Mesendoderm (in vitro differentiated cells): ENCODE measurements at regions not wholly inside any gene's neighbourhood (a gene's known extent, or its start where the extent isn't known, plus 50 kb on each side); places are given as distances from the start of the nearest gene placed in this dataset.
A peak's percentile ranks its signal among the peaks of the same experiment; 100 is the strongest.
"Not testable (repeated sequence)": the region's sequence is repeated elsewhere in the genome, so short reads cannot be mapped to it uniquely, and the experiment has no call there.

Source experiments
- DNase-seq: peaks from one replicate; pipeline ENCODE4 v3.0.0; 2013
- H2AK5ac ChIP-seq: 2 replicates; pipeline ENCODE4 v1.6.1; 2013; ENCODE audit warnings: low read length, inconsistent platforms
- H2BK120ac ChIP-seq: 2 replicates; pipeline ENCODE4 v1.6.1; 2013; ENCODE audit warnings: low read depth, mild to moderate bottlenecking, low read length, moderate library complexity, mixed read lengths
- H2BK15ac ChIP-seq: replicated peaks from 2 replicates; pipeline ENCODE4 v1.6.1; 2013; ENCODE audit warnings: low read depth, mild to moderate bottlenecking, moderate library complexity
- H2BK5ac ChIP-seq: 2 replicates; pipeline ENCODE4 v1.6.1; 2013; ENCODE audit warnings: low read length, inconsistent platforms
- H3K18ac ChIP-seq: 2 replicates; pipeline ENCODE4 v1.6.1; 2013; ENCODE audit warnings: mild to moderate bottlenecking, low read length, mixed read lengths
- H3K23ac ChIP-seq: one replicate; pipeline ENCODE4 v1.6.1; 2013; ENCODE audit warnings: low read length
- H3K27ac ChIP-seq: 2 replicates; pipeline ENCODE4 v1.5.1; 2013; ENCODE audit warnings: low read depth, mild to moderate bottlenecking, inconsistent platforms, low read length, moderate library complexity
- H3K27me3 ChIP-seq: 2 replicates; pipeline ENCODE4 v1.6.1; 2013; ENCODE audit warnings: low read length, control low read depth, mild to moderate bottlenecking, inconsistent platforms; ENCODE audit not compliant: insufficient read depth, poor library complexity
- H3K36me3 ChIP-seq: 2 replicates; pipeline ENCODE4 v1.6.1; 2013; ENCODE audit warnings: low read length, inconsistent platforms; ENCODE audit not compliant: control insufficient read depth, insufficient read depth
- H3K4ac ChIP-seq: one replicate; pipeline ENCODE4 v1.6.1; 2013; ENCODE audit warnings: low read depth, mild to moderate bottlenecking, low read length, moderate library complexity
- H3K4me1 ChIP-seq: 2 replicates; pipeline ENCODE4 v1.6.1; 2013; ENCODE audit warnings: low read depth, low read length, inconsistent platforms; ENCODE audit not compliant: control insufficient read depth
- H3K4me2 ChIP-seq: 2 replicates; pipeline ENCODE4 v1.6.1; 2013; ENCODE audit warnings: low read length
- H3K4me3 ChIP-seq: 2 replicates; pipeline ENCODE4 v1.5.1; 2013; ENCODE audit warnings: mild to moderate bottlenecking, low read length
- H3K56ac ChIP-seq: one replicate; pipeline ENCODE4 v1.6.1; 2013; ENCODE audit warnings: low read length
- H3K79me1 ChIP-seq: 2 replicates; pipeline ENCODE4 v1.6.1; 2013; ENCODE audit warnings: low read length, inconsistent platforms
- H3K79me2 ChIP-seq: 2 replicates; pipeline ENCODE4 v1.6.1; 2013; ENCODE audit warnings: mild to moderate bottlenecking, low read length; ENCODE audit not compliant: control insufficient read depth, insufficient read depth
- H3K9ac ChIP-seq: 2 replicates; pipeline ENCODE4 v1.6.1; 2013; ENCODE audit warnings: low read length, inconsistent platforms
- H4K5ac ChIP-seq: one replicate; pipeline ENCODE4 v1.6.1; 2013; ENCODE audit warnings: low read length
- H4K8ac ChIP-seq: one replicate; pipeline ENCODE4 v1.6.1; 2013; ENCODE audit warnings: low read depth, mild to moderate bottlenecking, control low read depth, low read length, moderate library complexity
- WGBS: extraction: QIAGEN DNeasy Blood & Tissue Kit; methylation state at CpG from one replicate; pipeline ENCODE4 v1.1.7; 2013; ENCODE audit warnings: low lambda C conversion rate, missing lambda C conversion rate; ENCODE audit not compliant: insufficient coverage; ENCODE audit errors: extremely low coverage; 5-methylcytosine and 5-hydroxymethylcytosine counted together

GRCh38 chr3:124075090-124075489, 83.2 kb upstream of the ROPN1 start:
- H2BK15ac ChIP-seq, H3K9ac ChIP-seq, H3K4me1 ChIP-seq, H2BK120ac ChIP-seq, H2BK5ac ChIP-seq, H3K4ac ChIP-seq, H4K8ac ChIP-seq, H2AK5ac ChIP-seq, H3K4me3 ChIP-seq, H3K36me3 ChIP-seq, H3K27ac ChIP-seq, H4K5ac ChIP-seq, H3K23ac ChIP-seq, H3K27me3 ChIP-seq, DNase-seq, H3K18ac ChIP-seq, H3K79me1 ChIP-seq, H3K56ac ChIP-seq, H3K79me2 ChIP-seq, H3K4me2 ChIP-seq: not testable (repeated sequence)
- WGBS: no CpG with 5 or more reads among the region's 3 CpGs

- no CpG with 5 or more reads among the region's 9 CpGs for WGBS
Observed at GRCh38 chr3:124075753-124076152, 83.8 kb upstream of the ROPN1 start.

GRCh38 chr3:124076235-124076634, 84.3 kb upstream of the ROPN1 start:
- no peaks in the 10 kb centered on the region for H3K27me3 ChIP-seq
- no peak overlapping the region for H3K9ac ChIP-seq
- H3K79me2 ChIP-seq: no peaks in the 10 kb centered on the region
- no peak overlapping the region for H3K4me2 ChIP-seq
- H2BK15ac ChIP-seq: no peak overlapping the region
- no peaks in the 10 kb centered on the region for H3K36me3 ChIP-seq
- no peaks in the 10 kb centered on the region for H3K79me1 ChIP-seq
- no peaks in the 10 kb centered on the region for H3K4me1 ChIP-seq
- WGBS: no CpG with 5 or more reads among the region's 5 CpGs
- DNase-seq: no peak
- H3K23ac ChIP-seq: no peak overlapping the region
- no peak overlapping the region for H3K4me3 ChIP-seq
- no peak overlapping the region for H2BK5ac ChIP-seq
- H3K4ac ChIP-seq: no peak overlapping the region
- H4K5ac ChIP-seq: no peak overlapping the region
- H2AK5ac ChIP-seq: no peak overlapping the region
- H3K18ac ChIP-seq: no peak overlapping the region
- no peak overlapping the region for H2BK120ac ChIP-seq
- no peak overlapping the region for H3K27ac ChIP-seq
- no peak overlapping the region for H3K56ac ChIP-seq
- no peak overlapping the region for H4K8ac ChIP-seq

More at GRCh38 chr3:124075753-124076152, 83.8 kb upstream of the ROPN1 start:
- Histone ChIP-seq H2AK5ac (no peak overlapping the region), H3K27ac (no peak overlapping the region), H3K36me3 (no peaks in the 10 kb centered on the region), H3K27me3 (no peaks in the 10 kb centered on the region), H3K4me1 (no peaks in the 10 kb centered on the region), H2BK5ac (no peak overlapping the region), H4K5ac (no peak overlapping the region), H3K23ac (no peak overlapping the region), H3K18ac (no peak overlapping the region), H2BK15ac (no peak overlapping the region), H2BK120ac (no peak overlapping the region), H3K4me3 (no peak overlapping the region), H3K9ac (no peak overlapping the region), H3K4me2 (no peak overlapping the region), H3K4ac (no peak overlapping the region), H4K8ac (no peak overlapping the region), H3K79me2 (no peaks in the 10 kb centered on the region), H3K79me1 (no peaks in the 10 kb centered on the region), H3K56ac (no peak overlapping the region)
- DNase-seq: no peak

- no peaks in the 10 kb centered on the region for H3K36me3 ChIP-seq
- no peak overlapping the region for H2BK5ac ChIP-seq
- no CpG with 5 or more reads among the region's 4 CpGs for WGBS
- no peak overlapping the region for H4K5ac ChIP-seq
- H3K4me2 ChIP-seq: no peak overlapping the region
- H4K8ac ChIP-seq: no peak overlapping the region
- no peak overlapping the region for H2AK5ac ChIP-seq
- H3K9ac ChIP-seq: no peak overlapping the region
- no peak overlapping the region for H3K56ac ChIP-seq
- no peaks in the 10 kb centered on the region for H3K79me2 ChIP-seq
- no peak overlapping the region for H3K4ac ChIP-seq
- DNase-seq: peak; percentile 52
- no peak overlapping the region for H3K27ac ChIP-seq
- H2BK15ac ChIP-seq: no peak overlapping the region
- H2BK120ac ChIP-seq: no peak overlapping the region
- no peaks in the 10 kb centered on the region for H3K4me1 ChIP-seq
- H3K27me3 ChIP-seq: no peaks in the 10 kb centered on the region
- no peak overlapping the region for H3K4me3 ChIP-seq
- no peaks in the 10 kb centered on the region for H3K79me1 ChIP-seq
- no peak overlapping the region for H3K18ac ChIP-seq
- no peak overlapping the region for H3K23ac ChIP-seq
Observed at GRCh38 chr3:124078953-124079911, 87.3 kb upstream of the ROPN1 start.

GRCh38 chr3:124079912-124080276, 88.0 kb upstream of the ROPN1 start:
- H3K4me2 ChIP-seq: no peak overlapping the region
- no peaks in the 10 kb centered on the region for H3K4me1 ChIP-seq
- no peak overlapping the region for H3K56ac ChIP-seq
- H4K5ac ChIP-seq: no peak overlapping the region
- no peak overlapping the region for H3K9ac ChIP-seq
- no peak overlapping the region for H3K4ac ChIP-seq
- H2BK5ac ChIP-seq: no peak overlapping the region
- H2BK120ac ChIP-seq: no peak overlapping the region
- H3K18ac ChIP-seq: no peak overlapping the region
- no CpG with 5 or more reads among the region's 2 CpGs for WGBS
- H3K23ac ChIP-seq: no peak overlapping the region
- no peak overlapping the region for H3K27ac ChIP-seq
- H2AK5ac ChIP-seq: no peak overlapping the region
- no peaks in the 10 kb centered on the region for H3K79me2 ChIP-seq
- H3K79me1 ChIP-seq: no peaks in the 10 kb centered on the region
- no peaks in the 10 kb centered on the region for H3K36me3 ChIP-seq
- no peaks in the 10 kb centered on the region for H3K27me3 ChIP-seq
- H4K8ac ChIP-seq: no peak overlapping the region
- H3K4me3 ChIP-seq: no peak overlapping the region
- DNase-seq: no peak
- H2BK15ac ChIP-seq: no peak overlapping the region

- Histone ChIP-seq H2BK5ac (no peak overlapping the region), H3K27me3 (no peaks in the 10 kb centered on the region), H3K79me2 (no peaks in the 10 kb centered on the region), H3K56ac (no peak overlapping the region), H3K23ac (no peak overlapping the region), H4K8ac (no peak overlapping the region), H3K4ac (no peak overlapping the region), H2BK15ac (no peak overlapping the region), H2BK120ac (no peak overlapping the region), H3K27ac (no peak overlapping the region), H3K4me2 (no peak overlapping the region), H3K4me1 (no peaks in the 10 kb centered on the region), H4K5ac (no peak overlapping the region), H2AK5ac (no peak overlapping the region), H3K4me3 (no peak overlapping the region), H3K79me1 (no peaks in the 10 kb centered on the region), H3K36me3 (no peaks in the 10 kb centered on the region), H3K9ac (no peak overlapping the region), H3K18ac (no peak overlapping the region)
- no CpG with 5 or more reads among the region's 2 CpGs for WGBS
- DNase-seq: no peak
Observed at GRCh38 chr3:124082343-124082742, 90.4 kb upstream of the ROPN1 start.
